ENCODE measurements at regions not wholly inside any gene's neighbourhood (a gene's known extent, or its start where the extent isn't known, plus 50 kb on each side); places are given as distances from the start of the nearest gene placed in this dataset.

- dilution Hi-C loops (cut with HindIII; ENCODE audit: low sequenced_read_pairs, unreplicated experiment) (no loop called here), intact Hi-C loops (cut with micrococcal nuclease) (no loop called here), in situ Hi-C loops (cut with MboI; ENCODE audit: low sequenced_read_pairs) (no loop called here)
- H2BK20ac ChIP-seq (ENCODE audit: low read depth, low read length): no peak overlapping the region
- WGBS, 2 experiments (ENCODE audit: extremely low coverage in 2 of 2, insufficient read length in 1 of 2): 100% methylated on average over 1 of the region's 3 CpGs; no CpG with 5 or more reads in 1 of the 2 experiments
- H3K14ac ChIP-seq (replicated peaks; ENCODE audit: low read depth, low read length): no peak overlapping the region
- H2BK120ac ChIP-seq (ENCODE audit: low read depth, low read length): no peak overlapping the region
- no peaks in the 10 kb centered on the region for H3K27me3 ChIP-seq (ENCODE audit: control insufficient read depth, insufficient read depth, low read length)
- H2AFZ ChIP-seq (replicated peaks; ENCODE audit: low read length, poor library complexity): no peak overlapping the region
- DNase-seq (no peak), ATAC-seq (ENCODE audit: low read depth) (no peak)
- H3K18ac ChIP-seq (ENCODE audit: low read depth, low read length): no peak overlapping the region
- no peak overlapping the region for H2AK5ac ChIP-seq (ENCODE audit: low read depth, low read length)
- H3K9ac ChIP-seq (ENCODE audit: low read depth, low read length): no peak overlapping the region
- H3K23ac ChIP-seq (ENCODE audit: low read depth, low read length): no peak overlapping the region
- no peaks in the 10 kb centered on the region for H3K4me1 ChIP-seq (ENCODE audit: control insufficient read depth, insufficient read depth, low read length)
- H3K79me1 ChIP-seq (ENCODE audit: low read depth in 1 of 2, low read length in 2 of 2): no peaks in the 10 kb centered on the region
- no peak overlapping the region for H3K27ac ChIP-seq (ENCODE audit: insufficient read depth, low read length)
- no peaks in the 10 kb centered on the region for H3K36me3 ChIP-seq (ENCODE audit: control insufficient read depth, insufficient read depth, low read length)
- H2BK15ac ChIP-seq (ENCODE audit: low read depth, low read length): no peak overlapping the region
- no peak overlapping the region for H3K4ac ChIP-seq (ENCODE audit: low read depth, low read length)
- ChIA-PET POLR2A (ENCODE audit: unreplicated experiment) (no interaction called here), CTCF (no interaction called here)
- no peak overlapping the region for H4K5ac ChIP-seq (ENCODE audit: low read depth, low read length)
- no peaks in the 10 kb centered on the region for H3K9me1 ChIP-seq (ENCODE audit: insufficient read depth, low read length)
- no peaks in the 10 kb centered on the region for H3K9me3 ChIP-seq (ENCODE audit: control insufficient read depth, insufficient read depth, low read length)
- TF ChIP-seq ELK1 (IDR thresholded peaks at IDR 0.05; ENCODE audit: borderline replicate concordance, low read depth, low read length) (no peak), BHLHE40 (IDR thresholded peaks at IDR 0.05; ENCODE audit: low read depth, low read length) (no peak), SMC3 (IDR thresholded peaks at IDR 0.05; ENCODE audit: low read depth, low read length) (no peak), RCOR1 (IDR thresholded peaks at IDR 0.05; ENCODE audit: insufficient replicate concordance, low read length) (no peak), USF2 (IDR thresholded peaks at IDR 0.05; ENCODE audit: low read depth, low read length) (no peak), MAFK (IDR thresholded peaks at IDR 0.05; ENCODE audit: low read depth, low read length) (peak; percentile 75)
- H4K91ac ChIP-seq (ENCODE audit: insufficient read depth, low read depth, low read length): no peak overlapping the region
- no peaks in the 10 kb centered on the region for H4K20me1 ChIP-seq (ENCODE audit: insufficient read depth, low read length)
- H2AK9ac ChIP-seq (replicated peaks; ENCODE audit: low read depth, low read length, poor library complexity): no peak overlapping the region
- H3K56ac ChIP-seq (ENCODE audit: extremely low read depth, insufficient read depth, low read length): no peak overlapping the region
- no peak overlapping the region for H3K4me3 ChIP-seq (ENCODE audit: insufficient read depth, low read depth, low read length)
- no peak overlapping the region for H4K8ac ChIP-seq (ENCODE audit: low read depth in 2 of 2, low read length in 2 of 2)
- BruUV-seq (replicated peaks): no TSS peak
- no peak overlapping the region for H2BK5ac ChIP-seq (ENCODE audit: low read depth, low read length, poor library complexity, severe bottlenecking)
- H3K4me2 ChIP-seq (ENCODE audit: low read depth, low read length): no peak overlapping the region
Measured at GRCh38 chr13:33624253-33624652, 193.7 kb upstream of the RFC3 start.

Measured in IMR-90 (cell line).